Medulla oblongata (tissue), 1 donor: ENCODE measurements at regions not wholly inside any gene's neighbourhood (a gene's known extent, or its start where the extent isn't known, plus 50 kb on each side); places are given as distances from the start of the nearest gene placed in this dataset.
"Not testable (repeated sequence)": the region's sequence is repeated elsewhere in the genome, so short reads cannot be mapped to it uniquely, and the experiment has no call there.

ENCODE experiments used
- DNase-seq: peaks from one replicate; pipeline ENCODE4 v3.0.0-alpha.2; 2015; ENCODE audit errors: extremely low spot score

DNA sequence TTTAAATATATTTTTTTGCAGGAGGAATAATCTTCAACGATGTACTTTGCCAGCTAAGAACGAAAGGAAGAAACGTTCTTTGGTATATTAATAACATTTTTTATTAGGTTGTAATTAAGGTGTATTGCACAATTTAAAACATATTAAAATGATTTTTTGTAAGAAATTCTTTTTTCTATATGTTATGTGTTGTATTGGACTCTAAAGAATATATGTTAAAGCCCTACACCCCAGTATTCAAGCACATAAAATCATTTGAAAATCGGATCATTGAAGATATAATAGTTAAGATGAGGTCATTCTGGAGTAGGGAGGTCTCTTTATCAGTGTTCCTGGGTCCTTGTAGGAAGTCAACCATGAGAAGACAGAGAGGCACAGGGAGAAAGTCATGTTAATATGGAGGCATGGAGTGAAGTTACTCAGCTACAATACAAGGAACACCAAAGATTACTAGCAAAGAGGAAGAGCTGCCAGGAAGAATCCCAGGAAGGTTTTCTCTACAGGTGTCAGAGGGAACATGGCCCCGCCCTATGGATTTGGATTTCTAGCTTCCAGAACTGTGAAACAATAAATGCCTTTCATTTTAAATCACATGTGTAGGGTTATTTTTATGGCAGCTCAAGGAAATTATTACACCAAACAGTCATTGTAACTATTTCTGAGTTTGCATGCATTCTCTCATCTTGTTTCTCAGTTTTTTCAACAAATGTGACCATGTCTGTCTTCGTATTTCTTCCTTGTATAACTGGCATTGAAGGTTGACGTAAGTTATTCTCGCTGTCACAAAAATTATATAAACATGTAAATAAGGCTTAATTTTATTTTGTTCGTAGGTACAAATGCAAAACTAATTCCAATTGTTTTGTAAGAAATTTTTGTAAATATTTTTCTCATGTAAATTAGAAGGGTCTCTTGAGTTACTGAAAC is 75.4 kb upstream of the VPREB1 start:
- DNase-seq: no peak

DNA sequence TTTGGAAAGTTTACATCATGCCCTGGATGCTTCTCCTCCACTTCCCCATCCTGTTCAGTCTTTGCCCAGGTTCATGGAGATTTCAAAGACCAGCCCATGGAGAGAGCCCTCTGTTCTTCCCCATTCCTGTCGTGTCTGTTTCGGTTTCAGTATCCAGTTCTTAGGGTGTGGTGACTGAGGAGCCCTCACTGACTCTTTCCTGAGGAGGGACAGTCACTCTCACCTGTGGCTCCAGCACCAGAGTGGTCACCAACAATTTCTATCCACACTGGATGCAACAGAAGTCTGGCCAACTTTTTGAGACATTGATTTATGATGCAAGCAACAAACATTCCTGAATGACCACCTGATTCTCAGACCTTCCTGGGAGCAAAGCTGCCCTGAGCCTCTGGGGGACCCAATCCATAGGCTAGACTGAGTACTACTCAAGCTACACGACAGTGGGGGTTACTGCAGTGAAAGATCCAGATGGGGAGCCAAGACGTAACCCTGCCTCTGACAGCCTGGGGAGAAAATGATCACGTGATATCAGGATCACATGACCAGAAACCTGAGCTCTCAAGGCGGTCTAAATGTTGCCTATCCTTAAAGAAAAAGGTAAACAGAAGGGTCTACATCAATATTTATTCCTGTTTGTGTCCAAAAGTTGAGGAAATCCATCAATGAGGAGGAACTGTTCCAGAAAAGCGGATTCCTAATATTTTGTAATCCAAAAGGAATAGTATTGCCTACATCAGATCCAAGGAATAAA is 76.2 kb upstream of the VPREB1 start:
- no peak for DNase-seq

DNA sequence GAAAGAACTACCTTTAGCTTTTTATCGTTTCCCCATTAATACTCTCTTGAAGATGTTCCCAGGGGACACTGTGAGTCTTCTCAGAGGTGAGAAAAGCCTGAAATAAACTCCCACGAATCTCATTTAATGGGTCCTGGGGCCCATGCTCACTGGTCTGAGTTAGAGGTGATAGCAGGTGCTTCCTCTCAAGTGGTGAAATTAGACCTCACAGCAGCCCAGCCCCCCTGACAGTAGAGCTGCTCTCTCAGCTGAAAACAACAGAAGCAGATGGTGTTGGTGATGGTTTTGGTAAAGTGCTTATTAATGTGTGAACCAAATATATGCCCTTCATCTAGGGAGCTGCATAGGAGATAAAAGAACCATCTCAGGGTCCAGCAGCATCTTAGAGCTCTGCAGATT is 76.8 kb upstream of the VPREB1 start:
- DNase-seq: no peak

DNA sequence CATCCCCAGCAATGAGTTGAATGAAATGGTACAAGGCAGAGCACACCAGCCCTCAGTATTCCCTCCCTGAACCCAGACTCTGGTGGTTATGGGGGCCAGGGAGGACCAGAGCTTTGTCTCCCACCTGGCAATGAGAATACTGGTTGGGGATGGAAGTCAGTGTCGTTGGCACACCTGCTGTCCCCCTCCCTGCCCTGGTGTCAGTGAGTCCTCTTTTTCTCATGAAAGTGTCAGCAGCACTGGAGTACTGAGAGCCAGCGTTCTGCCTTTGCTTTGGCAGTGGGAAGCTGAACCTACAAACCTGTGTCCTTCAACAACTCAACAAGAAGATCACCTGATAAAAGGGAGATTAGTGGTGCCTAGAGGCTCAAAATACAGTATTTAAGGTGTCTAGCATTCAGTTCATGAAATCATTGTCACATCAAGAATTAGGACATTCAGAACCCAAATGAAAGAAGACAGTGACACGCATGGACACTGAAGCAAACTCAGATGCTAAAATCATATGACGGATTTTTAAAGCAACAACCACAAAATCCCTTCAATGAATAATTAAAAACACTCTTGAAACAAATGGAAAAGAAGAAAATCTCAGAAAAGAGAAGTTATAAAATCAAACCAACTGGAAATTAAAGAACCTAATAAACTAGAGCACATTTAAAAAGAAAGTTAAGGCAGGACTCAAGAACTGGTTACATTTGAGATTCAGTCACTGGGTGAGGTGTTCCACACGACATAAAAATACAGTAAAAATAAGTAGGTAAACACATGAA is 77.5 kb upstream of the VPREB1 start:
- DNase-seq: no peak

DNA sequence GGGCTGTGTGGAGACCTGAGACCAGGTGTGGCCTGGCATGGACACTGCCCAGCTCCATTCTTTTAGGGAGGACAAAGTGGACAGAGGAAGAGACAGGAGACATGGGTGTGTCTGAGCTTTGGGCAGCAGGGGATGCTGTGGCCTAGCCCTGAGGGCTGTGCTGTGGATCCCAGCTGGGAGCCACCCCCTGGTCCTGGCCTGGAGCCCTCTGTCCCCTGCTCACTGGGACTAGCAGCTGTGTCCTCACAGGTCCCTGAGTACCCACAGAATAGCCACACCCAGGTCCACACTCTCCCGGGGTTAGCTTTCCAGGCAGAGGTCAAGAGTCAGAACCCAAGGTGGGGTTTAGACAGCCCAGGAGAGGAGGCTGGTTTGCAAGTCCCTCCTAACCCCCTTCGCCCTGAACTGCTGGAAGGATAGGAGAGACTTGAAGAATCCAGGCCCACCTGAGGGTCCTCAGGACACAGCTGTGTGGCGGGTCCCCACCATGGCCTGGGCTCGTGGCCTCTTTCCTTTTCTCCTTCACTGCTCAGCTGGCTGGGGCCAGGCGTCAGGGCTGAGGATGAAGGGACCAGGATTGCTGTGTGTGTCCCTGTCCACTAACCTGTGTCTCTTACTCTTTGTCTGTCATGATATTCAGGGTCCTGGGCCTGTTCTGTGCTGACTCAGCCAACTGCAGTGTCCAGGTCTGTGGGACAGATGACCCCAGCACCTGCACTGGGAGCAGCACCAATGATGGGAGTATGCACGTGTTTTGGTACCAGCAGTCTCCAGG is 78.5 kb upstream of the VPREB1 start:
- no peak for DNase-seq

DNA sequence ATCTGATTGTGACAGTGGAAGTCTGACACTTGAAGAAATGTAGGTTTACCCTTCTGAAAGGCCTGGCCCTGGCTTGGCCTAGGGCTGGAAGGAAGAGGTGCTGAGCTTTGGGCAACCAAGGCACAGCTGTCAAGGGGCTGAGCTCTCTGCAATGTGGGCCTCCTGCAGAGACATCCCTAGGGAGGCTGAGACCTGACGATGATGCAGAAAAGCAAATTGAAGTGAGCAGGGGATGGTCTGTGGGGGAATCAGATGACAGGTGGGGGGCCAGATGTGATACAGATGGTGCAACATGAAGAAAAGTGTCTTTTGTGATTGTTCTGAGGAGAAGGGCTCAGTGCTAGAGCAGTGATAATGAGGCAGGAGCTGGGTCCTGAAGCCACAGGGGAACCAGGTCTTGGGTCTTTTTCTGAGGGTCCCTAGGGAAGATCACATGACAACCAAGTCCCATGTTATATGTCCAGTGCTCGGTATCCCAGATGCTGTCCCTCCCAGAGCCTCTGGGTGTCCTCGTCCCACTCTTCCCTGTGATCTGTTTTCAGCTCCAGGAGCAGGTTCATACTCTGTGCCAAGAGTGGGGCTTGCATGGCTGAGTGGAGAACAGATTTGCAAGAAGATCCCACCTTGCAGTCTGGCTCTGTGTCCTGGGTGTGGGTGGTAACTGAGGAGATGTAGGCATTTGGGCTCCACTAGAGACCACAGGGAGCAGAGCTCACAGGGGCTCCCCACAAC is 79.9 kb upstream of the VPREB1 start:
- DNase-seq: no peak

DNA sequence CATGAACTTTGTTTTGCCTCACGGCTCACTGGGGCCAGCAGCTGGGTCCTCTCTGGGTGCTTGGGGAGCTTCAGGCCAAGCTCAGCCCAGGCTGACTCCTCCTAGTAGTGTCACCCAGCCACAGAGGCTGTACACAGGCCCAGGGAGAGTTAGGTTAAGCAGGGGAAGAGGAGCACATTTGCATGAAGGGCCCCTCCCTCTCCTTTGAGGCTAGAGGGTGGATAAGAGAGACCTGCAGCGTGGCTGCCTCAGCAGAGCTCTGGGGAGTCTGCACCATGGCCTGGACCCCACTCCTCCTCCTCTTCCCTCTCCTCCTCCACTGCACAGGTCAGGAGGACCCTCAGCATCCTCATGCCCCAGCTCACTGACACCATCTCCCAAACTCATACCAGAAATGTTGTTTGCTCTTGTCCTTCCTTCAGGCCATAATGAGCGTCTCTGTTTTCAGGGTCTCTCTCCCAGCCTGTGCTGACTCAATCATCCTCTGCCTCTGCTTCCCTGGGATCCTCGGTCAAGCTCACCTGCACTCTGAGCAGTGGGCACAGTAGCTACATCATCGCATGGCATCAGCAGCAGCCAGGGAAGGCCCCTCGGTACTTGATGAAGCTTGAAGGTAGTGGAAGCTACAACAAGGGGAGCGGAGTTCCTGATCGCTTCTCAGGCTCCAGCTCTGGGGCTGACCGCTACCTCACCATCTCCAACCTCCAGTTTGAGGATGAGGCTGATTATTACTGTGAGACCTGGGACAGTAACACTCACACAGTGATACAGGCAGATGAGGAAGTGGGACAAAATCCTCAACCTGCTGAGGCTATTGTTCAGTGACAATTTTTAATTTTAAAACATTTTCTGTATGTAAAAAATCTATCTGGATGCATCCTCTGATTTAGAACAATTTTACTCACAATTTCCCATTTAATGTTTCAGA is 82.4 kb upstream of the VPREB1 start:
- DNase-seq: no peak

DNA sequence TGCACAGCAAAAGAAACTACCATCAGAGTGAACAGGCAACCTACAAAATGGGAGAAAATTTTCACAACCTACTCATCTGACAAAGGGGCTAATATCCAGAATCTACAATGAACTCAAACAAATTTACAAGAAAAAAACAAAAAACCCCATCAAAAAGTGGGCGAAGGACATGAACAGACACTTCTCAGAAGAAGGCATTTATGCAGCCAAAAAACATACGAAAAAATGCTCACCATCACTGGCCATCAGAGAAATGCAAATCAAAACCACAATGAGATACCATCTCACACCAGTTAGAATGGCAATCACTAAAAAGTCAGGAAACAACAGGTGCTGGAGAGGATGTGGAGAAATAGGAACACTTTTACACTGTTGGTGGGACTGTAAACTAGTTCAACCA is 83.8 kb upstream of the VPREB1 start:
- not testable (repeated sequence) for DNase-seq

DNA sequence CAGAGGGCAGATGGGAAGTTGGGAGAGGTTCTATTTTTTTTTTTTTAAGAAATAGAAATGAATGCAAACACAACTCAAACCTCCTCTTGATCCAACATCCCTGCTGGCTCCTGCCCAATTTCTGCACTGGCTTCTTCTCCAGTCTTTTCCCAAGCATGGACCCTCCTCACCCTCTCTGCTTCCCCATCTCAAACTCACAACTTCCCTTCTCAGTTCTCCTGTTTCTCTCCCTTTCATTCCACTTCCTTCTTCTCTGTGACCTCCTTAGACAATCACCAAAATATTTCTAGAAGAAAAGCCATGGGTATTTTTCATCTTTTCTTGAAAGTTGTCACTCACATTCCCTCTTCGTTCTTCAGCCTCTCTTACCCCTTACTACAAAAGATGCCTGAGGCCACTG is 85.2 kb upstream of the VPREB1 start:
- no peak for DNase-seq

DNA sequence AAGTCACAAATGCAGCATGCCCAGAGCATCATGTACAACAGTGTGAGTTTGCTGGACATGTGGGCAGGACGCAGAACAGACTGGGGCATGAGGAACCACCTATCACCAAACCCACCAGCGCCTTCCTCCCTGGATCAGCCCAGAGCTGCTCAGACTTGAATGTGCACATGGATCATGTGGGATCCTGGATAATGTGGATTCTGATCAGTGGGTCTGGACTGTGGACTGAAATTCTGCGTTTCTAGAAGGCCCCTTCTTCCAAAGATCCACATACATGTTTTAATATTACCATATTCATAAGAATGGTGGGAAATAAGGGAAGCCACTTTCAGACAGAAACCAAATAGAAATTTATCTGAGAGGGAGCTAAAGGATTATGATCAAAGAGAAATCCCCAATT is 85.6 kb upstream of the VPREB1 start:
- DNase-seq: no peak

DNA sequence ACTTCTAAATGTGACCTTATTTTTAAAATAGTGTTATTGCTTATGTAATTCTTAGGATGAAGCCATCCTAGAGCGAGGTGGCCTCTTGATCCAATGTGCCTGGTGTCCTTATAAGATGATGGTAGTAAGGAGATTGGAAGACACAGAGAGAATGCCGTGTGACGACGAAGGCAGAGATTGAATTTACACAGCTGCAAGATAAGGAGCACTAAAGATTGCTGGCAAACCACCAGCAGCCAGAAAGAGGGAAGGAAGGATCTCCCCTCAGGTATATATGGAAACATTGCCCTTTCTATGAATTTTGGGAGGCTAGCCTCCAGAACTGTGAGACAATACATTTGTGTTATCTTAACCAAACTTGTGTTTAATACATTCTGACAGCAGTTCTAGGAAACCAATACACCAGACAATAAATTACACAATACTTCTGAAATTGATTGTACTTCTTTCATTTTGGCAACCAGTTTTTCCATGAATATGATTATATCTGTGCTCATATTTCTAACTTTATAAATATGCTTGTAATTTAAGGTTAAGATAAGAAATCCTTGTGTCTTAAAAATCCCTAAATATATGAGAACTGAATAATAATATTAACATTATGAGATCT is 86.3 kb upstream of the VPREB1 start:
- DNase-seq: no peak

DNA sequence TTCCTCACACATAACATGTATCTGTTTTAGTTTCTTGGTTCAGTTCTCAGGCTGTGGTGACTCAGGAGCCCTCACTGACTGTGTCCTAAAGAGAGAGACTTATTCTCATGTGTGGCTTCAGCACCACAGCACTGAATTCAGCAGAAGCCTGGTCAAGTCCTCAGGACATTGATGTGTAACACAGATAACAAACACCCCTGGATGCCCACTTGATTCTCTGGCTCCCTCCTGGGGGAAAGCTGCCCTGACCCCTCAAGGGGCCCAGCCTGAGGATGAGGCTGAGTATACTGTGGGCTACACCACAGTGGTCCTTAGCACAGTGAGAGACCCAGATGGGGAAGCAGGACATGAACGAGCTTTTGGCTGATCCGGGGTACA is 87.2 kb upstream of the VPREB1 start:
- DNase-seq: no peak

DNA sequence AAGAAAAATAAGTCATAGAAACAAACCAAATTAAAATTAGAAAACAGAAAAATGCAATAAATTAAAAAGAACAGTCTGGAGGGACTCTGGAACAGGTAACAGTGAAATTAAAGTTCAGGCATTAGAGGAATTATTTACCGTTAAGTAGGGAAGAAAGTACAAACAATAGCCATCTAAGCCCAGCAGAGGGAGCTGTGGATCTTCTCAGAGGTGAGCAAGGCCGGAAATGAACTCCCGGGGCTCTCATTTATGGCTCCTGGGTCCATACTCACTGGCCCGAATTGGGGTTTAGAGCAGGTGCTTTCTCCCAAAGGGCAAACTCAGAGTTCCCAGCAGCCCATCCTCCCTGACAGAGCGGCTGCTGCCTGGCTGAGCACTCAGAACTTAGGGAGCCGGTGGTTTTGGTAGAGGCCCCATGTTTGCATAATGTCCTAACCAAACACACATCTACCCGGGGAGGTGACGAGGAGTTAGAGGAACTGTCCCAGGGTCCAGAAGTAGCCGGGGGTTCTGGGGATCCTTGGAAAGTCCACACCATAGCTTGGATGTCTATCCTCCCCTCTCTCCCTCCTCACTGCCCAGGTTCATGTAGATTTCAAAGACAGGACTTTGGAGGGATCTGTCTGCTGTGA is 87.8 kb upstream of the VPREB1 start:
- peak; percentile 65 for DNase-seq

DNA sequence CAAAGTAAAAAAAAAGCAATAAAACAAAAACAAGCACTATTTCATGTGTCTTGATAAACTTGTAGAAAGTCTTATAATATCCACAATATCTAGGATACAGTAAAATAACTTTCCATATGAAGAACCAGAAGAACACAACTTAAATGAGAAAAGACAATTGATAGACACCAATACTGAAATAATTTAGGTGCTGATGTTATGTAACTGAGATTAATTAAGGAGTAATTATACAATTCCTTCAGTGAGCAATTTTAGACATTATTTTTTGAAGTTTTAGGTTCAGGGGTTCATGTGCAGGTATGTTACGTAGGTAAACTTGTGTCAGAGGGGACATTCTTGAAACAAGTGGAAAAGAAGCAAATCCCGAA is 88.3 kb upstream of the VPREB1 start:
- no peak for DNase-seq

DNA sequence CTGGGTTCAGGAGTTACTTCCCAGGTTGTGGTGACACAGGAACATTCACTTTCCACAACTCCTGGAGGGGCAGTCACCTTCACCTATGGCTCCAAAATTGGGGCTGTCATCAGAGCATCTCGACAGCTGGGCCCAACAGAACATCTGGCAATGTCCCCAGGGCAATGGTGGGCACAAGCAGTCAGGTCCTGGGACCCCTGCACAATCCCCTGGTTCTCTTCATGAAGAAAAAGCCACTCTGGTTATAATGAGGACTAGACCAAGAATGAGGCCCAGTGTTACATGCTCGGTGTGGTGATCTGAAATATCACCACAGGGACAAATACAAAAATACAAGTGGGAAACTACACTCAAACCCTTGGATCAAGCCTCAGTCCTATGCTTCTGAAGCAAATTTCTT is 89.0 kb upstream of the VPREB1 start:
- no peak for DNase-seq

DNA sequence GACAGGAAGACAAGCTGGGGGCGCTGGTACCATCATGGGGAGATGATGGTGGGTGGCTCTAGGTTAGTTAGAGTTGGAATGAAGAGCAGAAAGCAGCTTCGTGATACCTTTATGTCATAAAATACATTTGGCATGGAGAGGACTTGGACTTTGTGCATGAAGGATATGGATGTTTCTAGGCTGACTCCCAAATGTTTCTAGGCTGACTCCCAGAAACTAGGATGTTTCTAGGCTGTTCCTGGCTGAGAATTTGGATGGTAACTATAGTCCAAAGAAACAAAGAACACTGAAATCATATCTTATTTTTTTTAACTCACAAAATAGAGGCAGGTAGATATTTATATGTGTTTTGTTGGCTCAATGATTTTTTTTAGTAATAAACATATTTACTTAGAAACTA is 89.4 kb upstream of the VPREB1 start:
- peak; percentile 17 for DNase-seq

DNA sequence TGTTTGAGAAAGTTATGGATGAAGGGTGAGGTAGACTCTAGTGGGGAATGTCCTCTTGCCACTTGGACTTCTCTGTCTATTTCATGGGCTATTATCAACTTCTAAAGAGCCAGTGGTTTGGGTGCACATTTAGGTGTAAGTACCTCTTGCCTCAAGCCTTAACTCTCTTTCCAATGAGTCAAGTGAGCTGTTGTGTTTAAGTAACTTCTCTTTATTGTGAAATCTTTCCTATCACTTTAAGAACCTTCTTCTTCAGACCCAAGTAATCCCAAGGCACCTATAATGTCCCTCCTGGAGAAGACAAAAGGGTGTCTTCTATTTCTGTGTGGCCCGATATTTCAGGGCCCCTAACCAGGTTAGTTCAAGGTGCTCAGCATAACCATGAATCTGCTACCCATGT is 90.5 kb upstream of the VPREB1 start:
- DNase-seq: no peak

DNA sequence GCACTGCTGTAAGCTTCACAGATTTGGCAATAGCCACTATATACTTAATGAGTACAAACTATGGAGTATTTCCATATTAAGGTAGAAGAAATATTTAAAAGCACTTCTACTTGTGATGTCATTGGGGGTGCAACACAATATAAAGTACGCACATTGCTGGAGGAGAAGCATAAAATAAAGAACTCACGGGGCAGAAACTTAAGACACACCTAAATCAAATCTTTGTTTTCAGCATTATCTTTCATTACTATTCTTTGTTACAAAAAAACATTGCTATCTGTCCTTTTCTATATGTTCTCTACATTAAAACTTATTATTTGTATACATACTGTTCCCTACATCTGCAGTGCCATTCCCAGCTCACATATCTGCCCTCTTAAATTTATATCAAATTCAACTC is 93.3 kb upstream of the VPREB1 start:
- no peak for DNase-seq

DNA sequence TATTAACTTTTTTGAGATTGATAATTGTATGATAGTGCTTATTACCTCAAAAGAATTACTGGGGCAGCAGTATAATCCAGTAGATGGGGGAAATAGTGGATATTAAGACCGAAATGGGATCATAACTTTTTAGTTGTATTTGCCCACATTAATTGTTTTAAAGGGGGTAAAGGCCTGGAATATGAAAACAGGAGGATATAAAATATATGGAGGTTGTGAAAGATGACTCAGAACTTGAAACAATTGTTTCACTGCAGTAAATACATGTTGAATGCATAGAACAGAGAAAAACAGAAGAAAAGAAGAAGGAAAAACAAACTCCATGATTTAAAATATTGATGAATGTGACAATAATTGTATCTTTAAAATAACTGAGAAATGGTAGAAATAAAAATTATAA is 94.1 kb upstream of the VPREB1 start:
- no peak for DNase-seq
